ACC112 (cell line): ENCODE measurements at regions not wholly inside any gene's neighbourhood (a gene's known extent, or its start where the extent isn't known, plus 50 kb on each side); places are given as distances from the start of the nearest gene placed in this dataset.

Experiments
- H2AFZ ChIP-seq: fragments of 200-600 bp; sonication (generic); one replicate; pipeline ENCODE4 v1.6.0; 2017; ENCODE audit warnings: antibody characterized with exemption, low read length; ENCODE audit not compliant: unreplicated experiment
- H3K27ac ChIP-seq: fragments of 200-600 bp; sonication (generic); 2 replicates; pipeline ENCODE4 v1.5.1; 2014; ENCODE audit warnings: low read depth, mild to moderate bottlenecking, antibody characterized with exemption, low read length, moderate library complexity
- H3K27me3 ChIP-seq: fragments of 200-600 bp; sonication (generic); 2 replicates; pipeline ENCODE4 v1.6.1; 2014; ENCODE audit warnings: mild to moderate bottlenecking, antibody characterized with exemption, low read length, moderate library complexity, mixed read lengths; ENCODE audit not compliant: insufficient read depth
- H3K36me3 ChIP-seq: fragments of 200-600 bp; sonication (generic); 2 replicates; pipeline ENCODE4 v1.6.1; 2016; ENCODE audit warnings: mild to moderate bottlenecking, antibody characterized with exemption, low read length, moderate library complexity, mixed read lengths; ENCODE audit not compliant: insufficient read depth
- H3K4me1 ChIP-seq: fragments of 200-600 bp; sonication (generic); one replicate; pipeline ENCODE4 v1.6.1; 2016; ENCODE audit warnings: low read length, mixed read lengths; ENCODE audit not compliant: insufficient read depth, unreplicated experiment, control insufficient read depth
- H3K4me3 ChIP-seq: fragments of 200-600 bp; sonication (generic); 2 replicates; pipeline ENCODE4 v1.5.1; 2014; ENCODE audit warnings: mild to moderate bottlenecking, low read depth, low read length
- H3K79me2 ChIP-seq: fragments of 200-600 bp; sonication (generic); one replicate; pipeline ENCODE4 v1.6.0; 2016; ENCODE audit warnings: low read length; ENCODE audit not compliant: control insufficient read depth, unreplicated experiment, insufficient read depth

DNA sequence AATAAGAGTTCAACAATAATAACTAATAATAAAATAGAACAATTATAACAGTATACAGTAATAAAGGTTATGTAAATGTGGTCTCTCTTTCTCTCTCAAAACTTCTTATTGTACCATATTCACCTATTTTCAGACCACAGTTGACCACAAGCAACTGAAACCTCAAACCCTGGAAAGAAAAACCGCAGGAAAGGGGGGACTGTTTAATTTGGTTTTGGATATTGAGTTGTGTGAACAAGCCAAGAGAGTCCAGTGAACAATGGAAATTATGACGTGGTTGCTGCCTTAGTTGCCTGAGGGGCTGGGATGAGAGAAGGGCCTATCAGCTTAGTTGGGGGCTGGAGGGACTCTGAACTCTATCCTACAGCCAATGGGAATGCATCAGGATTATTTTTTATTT, 178.7 kb upstream of the POU2AF2 start:
- Histone ChIP-seq H3K4me1 (peaks cover 24% of the 10 kb centered on the region), H2AFZ (no peak overlapping the region), H3K27ac (no peak overlapping the region), H3K27me3 (no peaks in the 10 kb centered on the region), H3K4me3 (no peak overlapping the region), H3K79me2 (no peaks in the 10 kb centered on the region), H3K36me3 (no peaks in the 10 kb centered on the region)

- Histone ChIP-seq H3K4me1 (peaks cover 26% of the 10 kb centered on the region), H3K4me3 (no peak overlapping the region), H3K36me3 (no peaks in the 10 kb centered on the region), H3K27ac (no peak overlapping the region), H2AFZ (no peak overlapping the region), H3K27me3 (no peaks in the 10 kb centered on the region), H3K79me2 (no peaks in the 10 kb centered on the region)
These were observed 181.6 kb upstream of the POU2AF2 start for GRCh38 chr11:111063726-111064517.

GRCh38 chr11:111062420-111062819, 183.1 kb upstream of the POU2AF2 start:
- no peaks in the 10 kb centered on the region for H3K27me3 ChIP-seq
- H3K79me2 ChIP-seq = no peaks in the 10 kb centered on the region
- H3K27ac ChIP-seq = no peak overlapping the region
- H3K4me1 ChIP-seq = peaks cover 21% of the 10 kb centered on the region
- no peaks in the 10 kb centered on the region for H3K36me3 ChIP-seq
- H2AFZ ChIP-seq = no peak overlapping the region
- H3K4me3 ChIP-seq = no peak overlapping the region

- H2AFZ ChIP-seq = no peak overlapping the region
- H3K4me1 ChIP-seq = peaks cover 21% of the 10 kb centered on the region
- H3K4me3 ChIP-seq = no peak overlapping the region
- H3K27me3 ChIP-seq = no peaks in the 10 kb centered on the region
- H3K27ac ChIP-seq = no peak overlapping the region
- H3K36me3 ChIP-seq = no peaks in the 10 kb centered on the region
- H3K79me2 ChIP-seq = no peaks in the 10 kb centered on the region
These were observed 185.8 kb upstream of the POU2AF2 start for GRCh38 chr11:111059726-111060125.

- Histone ChIP-seq H3K4me3 (no peak overlapping the region), H3K4me1 (no peaks in the 10 kb centered on the region), H3K27ac (no peak overlapping the region), H3K79me2 (no peaks in the 10 kb centered on the region), H2AFZ (no peak overlapping the region), H3K27me3 (no peaks in the 10 kb centered on the region), H3K36me3 (no peaks in the 10 kb centered on the region)
These were observed 196.4 kb upstream of the POU2AF2 start for GRCh38 chr11:111049131-111049530.

- Histone ChIP-seq H3K4me1 (no peaks in the 10 kb centered on the region), H3K79me2 (no peaks in the 10 kb centered on the region), H2AFZ (no peak overlapping the region), H3K36me3 (no peaks in the 10 kb centered on the region), H3K27ac (no peak overlapping the region), H3K27me3 (no peaks in the 10 kb centered on the region), H3K4me3 (no peak overlapping the region)
These were observed 198.2 kb upstream of the POU2AF2 start for GRCh38 chr11:111047374-111047773.

DNA sequence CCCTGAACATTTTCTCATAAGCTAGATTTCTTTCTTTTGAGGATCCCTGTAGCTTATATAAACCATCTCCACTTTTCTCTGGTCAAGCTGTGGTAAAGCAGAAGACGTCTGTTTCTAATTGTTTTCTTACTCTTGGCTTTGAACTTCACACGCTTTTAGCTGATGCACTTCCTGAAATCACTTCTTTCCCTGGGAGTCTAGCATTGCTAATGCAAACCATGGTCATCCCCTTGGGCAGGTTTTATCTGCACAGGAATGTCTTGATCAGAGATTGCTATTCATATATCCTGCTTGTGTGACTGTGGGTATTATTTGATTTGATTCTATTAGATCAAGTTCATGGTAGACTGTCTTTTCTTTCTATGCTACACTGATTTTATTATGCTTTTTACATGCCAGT, 199.2 kb upstream of the POU2AF2 start:
- Histone ChIP-seq H3K79me2 (no peaks in the 10 kb centered on the region), H3K27me3 (no peaks in the 10 kb centered on the region), H3K4me3 (no peak overlapping the region), H3K36me3 (no peaks in the 10 kb centered on the region), H3K4me1 (no peaks in the 10 kb centered on the region), H3K27ac (no peak overlapping the region), H2AFZ (no peak overlapping the region)

- no peak overlapping the region for H3K27ac ChIP-seq
- H3K27me3 ChIP-seq = no peaks in the 10 kb centered on the region
- no peaks in the 10 kb centered on the region for H3K4me1 ChIP-seq
- H3K36me3 ChIP-seq = no peaks in the 10 kb centered on the region
- no peak overlapping the region for H3K4me3 ChIP-seq
- H3K79me2 ChIP-seq = no peaks in the 10 kb centered on the region
- no peak overlapping the region for H2AFZ ChIP-seq
These were observed 199.7 kb upstream of the POU2AF2 start for GRCh38 chr11:111045874-111046273.

GRCh38 chr11:111045407-111045803, 200.1 kb upstream of the POU2AF2 start:
- no peaks in the 10 kb centered on the region for H3K4me1 ChIP-seq
- H3K27ac ChIP-seq = no peak overlapping the region
- no peak overlapping the region for H2AFZ ChIP-seq
- H3K36me3 ChIP-seq = no peaks in the 10 kb centered on the region
- no peak overlapping the region for H3K4me3 ChIP-seq
- H3K79me2 ChIP-seq = no peaks in the 10 kb centered on the region
- H3K27me3 ChIP-seq = no peaks in the 10 kb centered on the region

DNA sequence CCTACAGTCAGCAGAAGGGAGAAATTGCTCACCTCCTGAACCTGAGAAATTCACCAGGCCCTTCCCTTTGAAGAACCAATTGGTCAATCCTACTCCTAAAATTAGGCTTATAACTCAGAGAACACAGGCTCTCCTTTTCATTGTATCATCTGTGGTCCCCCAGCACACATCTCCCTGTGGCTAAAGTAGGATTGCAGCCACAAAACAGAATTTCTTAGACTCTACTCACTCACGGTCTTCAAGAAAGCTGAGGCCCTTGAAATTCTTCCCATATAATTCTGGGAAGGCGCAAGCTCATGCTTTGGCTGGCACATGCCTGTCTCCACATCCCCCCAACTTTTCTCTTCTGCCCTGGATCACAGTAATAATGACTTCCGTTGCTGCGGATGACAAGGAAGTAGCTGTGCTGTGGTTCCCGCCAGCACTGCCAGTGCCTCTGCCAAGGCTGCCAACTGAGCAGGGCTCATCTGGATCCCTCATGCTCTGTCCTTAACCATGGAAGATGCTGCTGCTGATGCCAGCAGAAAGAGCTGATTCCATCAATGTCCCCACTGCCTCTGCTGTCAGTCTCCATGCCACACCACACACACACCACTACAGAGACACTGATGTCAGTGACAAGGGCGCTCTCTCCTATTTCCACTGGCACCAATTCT, 200.6 kb upstream of the POU2AF2 start:
- Histone ChIP-seq H3K36me3 (no peaks in the 10 kb centered on the region), H3K4me1 (no peaks in the 10 kb centered on the region), H2AFZ (no peak overlapping the region), H3K4me3 (no peak overlapping the region), H3K79me2 (no peaks in the 10 kb centered on the region), H3K27me3 (no peaks in the 10 kb centered on the region), H3K27ac (no peak overlapping the region)

DNA sequence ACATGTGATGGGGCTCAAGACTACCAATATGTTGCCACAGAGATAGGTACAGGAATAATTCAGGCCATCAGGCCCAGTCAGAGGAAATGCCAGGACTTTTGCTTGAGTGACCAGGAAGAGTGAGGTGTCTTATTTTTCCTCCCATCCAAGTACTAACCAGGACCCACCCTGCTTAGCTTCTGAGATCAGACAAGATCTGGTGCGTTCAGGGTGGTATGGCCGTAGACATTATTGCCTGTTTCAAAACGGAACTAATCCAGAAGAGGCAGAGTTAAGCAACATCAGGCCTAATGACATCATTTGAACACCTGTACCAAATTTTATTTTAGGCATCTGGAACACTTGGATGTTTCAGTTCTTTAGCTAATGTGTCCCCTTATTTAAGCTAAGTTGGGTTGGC, 205.5 kb upstream of the POU2AF2 start:
- H3K36me3 ChIP-seq = no peaks in the 10 kb centered on the region
- H3K4me1 ChIP-seq = no peaks in the 10 kb centered on the region
- no peaks in the 10 kb centered on the region for H3K27me3 ChIP-seq
- H3K4me3 ChIP-seq = no peak overlapping the region
- H3K27ac ChIP-seq = no peak overlapping the region
- H3K79me2 ChIP-seq = no peaks in the 10 kb centered on the region
- no peak overlapping the region for H2AFZ ChIP-seq
